HG03135 (cell line): ENCODE measurements at regions not wholly inside any gene's neighbourhood (a gene's known extent, or its start where the extent isn't known, plus 50 kb on each side); places are given as distances from the start of the nearest gene placed in this dataset.

ENCODE experiments used
- ATAC-seq: cut with Tn5 transposase; IDR thresholded peaks from one replicate; pipeline ENCODE4 v1.9.1; 2021; ENCODE audit warnings: mild to moderate bottlenecking, moderate library complexity; ENCODE audit not compliant: unreplicated experiment

GRCh38 chr5:158308429-158309025 lies 449.6 kb upstream of the CLINT1 start:
- ATAC-seq = no peak

GRCh38 chr5:158305861-158306260 lies 446.9 kb upstream of the CLINT1 start:
- no peak for ATAC-seq

- ATAC-seq = no peak
Measured at GRCh38 chr5:158304607-158305006, 445.7 kb upstream of the CLINT1 start.

GRCh38 chr5:158303883-158304282 lies 444.9 kb upstream of the CLINT1 start:
- ATAC-seq = no peak

GRCh38 chr5:158303275-158303674 lies 444.3 kb upstream of the CLINT1 start:
- ATAC-seq = no peak

- ATAC-seq = no peak
Measured at GRCh38 chr5:158302029-158302428, 443.1 kb upstream of the CLINT1 start.

GRCh38 chr5:158301186-158301585 lies 442.2 kb upstream of the CLINT1 start:
- no peak for ATAC-seq

- ATAC-seq = no peak
Measured at GRCh38 chr5:158300256-158300655, 441.3 kb upstream of the CLINT1 start.

- ATAC-seq = no peak
Measured at GRCh38 chr5:158297002-158297527, 438.1 kb upstream of the CLINT1 start.

GRCh38 chr5:158294701-158295100 lies 435.8 kb upstream of the CLINT1 start:
- ATAC-seq = no peak

- no peak for ATAC-seq
Measured at GRCh38 chr5:158292981-158293380, 434.0 kb upstream of the CLINT1 start.

GRCh38 chr5:158289967-158290366 lies 431.0 kb upstream of the CLINT1 start:
- ATAC-seq = no peak

GRCh38 chr5:158288272-158288657 lies 429.3 kb upstream of the CLINT1 start:
- no peak for ATAC-seq

- ATAC-seq = no peak
Measured at GRCh38 chr5:158287643-158288271, 428.8 kb upstream of the CLINT1 start.

GRCh38 chr5:158286827-158287226 lies 427.9 kb upstream of the CLINT1 start:
- no peak for ATAC-seq

- no peak for ATAC-seq
Measured at GRCh38 chr5:158285698-158286097, 426.8 kb upstream of the CLINT1 start.

- no peak for ATAC-seq
Measured at GRCh38 chr5:158284242-158284641, 425.3 kb upstream of the CLINT1 start.

- no peak for ATAC-seq
Measured at GRCh38 chr5:158283397-158283796, 424.5 kb upstream of the CLINT1 start.

GRCh38 chr5:158278216-158278925 lies 419.4 kb upstream of the CLINT1 start:
- no peak for ATAC-seq

- no peak for ATAC-seq
Measured at GRCh38 chr5:158277276-158277675, 418.3 kb upstream of the CLINT1 start.

GRCh38 chr5:158276692-158277091 lies 417.7 kb upstream of the CLINT1 start:
- ATAC-seq = no peak

GRCh38 chr5:158275511-158275910 lies 416.6 kb upstream of the CLINT1 start:
- ATAC-seq = no peak
